SIG-M5 (cell line): ENCODE measurements at regions not wholly inside any gene's neighbourhood (a gene's known extent, or its start where the extent isn't known, plus 50 kb on each side); places are given as distances from the start of the nearest gene placed in this dataset.

ENCODE experiments used
- DNase-seq: peaks from one replicate; lab custom pipeline; 2025; lab: John Stamatoyannopoulos, UW

- no peak for DNase-seq
Measured at GRCh38 chr5:143664623-143665022, 147.3 kb upstream of the HMHB1 start.

DNA sequence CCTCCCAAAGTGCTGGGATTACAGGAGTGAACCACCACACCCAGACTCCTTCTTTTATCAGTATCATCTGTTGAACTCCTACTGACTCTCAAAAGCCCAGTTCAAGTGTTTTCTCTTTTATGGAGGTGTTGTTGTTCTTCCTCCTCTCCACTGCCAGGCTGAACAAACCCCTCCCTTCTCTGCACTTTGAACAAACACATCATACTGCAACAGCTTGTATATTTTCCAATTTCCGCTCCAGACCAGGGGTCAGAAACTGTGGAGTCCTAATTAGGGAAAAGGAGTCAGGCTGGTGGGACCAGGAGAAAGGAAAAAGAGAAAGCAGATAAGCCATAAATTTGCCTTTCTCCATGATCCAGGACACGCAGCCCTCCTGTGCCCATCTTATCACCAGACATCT lies 148.1 kb upstream of the HMHB1 start:
- DNase-seq = no peak

GRCh38 chr5:143662020-143662419 lies 149.9 kb upstream of the HMHB1 start:
- DNase-seq = no peak

- DNase-seq = no peak
Measured at GRCh38 chr5:143660625-143661024, 151.3 kb upstream of the HMHB1 start.

DNA sequence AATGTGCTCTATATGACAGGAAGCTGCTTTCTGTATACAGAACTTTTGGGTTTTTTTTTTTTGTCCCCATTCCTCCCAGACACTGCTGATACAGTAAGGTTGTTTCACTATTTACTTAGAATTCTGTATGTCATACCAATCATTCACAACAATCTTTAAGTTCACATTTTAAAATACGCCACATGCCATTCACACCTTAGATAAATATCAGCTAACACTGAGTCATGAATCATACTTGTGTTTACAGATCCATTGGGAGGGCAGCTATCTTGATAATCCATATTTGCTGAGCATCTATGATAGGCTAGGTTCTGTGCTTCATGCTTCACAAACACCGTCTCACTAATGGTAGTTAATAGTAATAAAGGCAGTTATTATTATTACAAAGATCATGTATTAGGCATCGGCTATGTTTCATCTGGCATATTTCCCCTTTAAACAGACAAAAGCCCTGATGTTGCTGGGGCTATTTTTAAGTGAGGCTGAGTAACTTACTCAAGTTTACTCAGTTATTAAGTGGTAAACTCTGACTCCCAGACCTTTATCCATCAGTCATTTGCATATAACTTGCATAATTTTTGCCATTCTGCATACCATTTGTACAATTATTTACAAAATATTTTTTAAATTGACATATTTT lies 152.2 kb upstream of the HMHB1 start:
- DNase-seq = no peak

- no peak for DNase-seq
Measured at GRCh38 chr5:143658956-143659355, 153.0 kb upstream of the HMHB1 start.

GRCh38 chr5:143657647-143658285 lies 154.2 kb upstream of the HMHB1 start:
- DNase-seq = no peak

- DNase-seq = no peak
Measured at GRCh38 chr5:143653766-143654282, 158.1 kb upstream of the HMHB1 start.

- DNase-seq = no peak
Measured at GRCh38 chr5:143653256-143653655, 158.7 kb upstream of the HMHB1 start.

DNA sequence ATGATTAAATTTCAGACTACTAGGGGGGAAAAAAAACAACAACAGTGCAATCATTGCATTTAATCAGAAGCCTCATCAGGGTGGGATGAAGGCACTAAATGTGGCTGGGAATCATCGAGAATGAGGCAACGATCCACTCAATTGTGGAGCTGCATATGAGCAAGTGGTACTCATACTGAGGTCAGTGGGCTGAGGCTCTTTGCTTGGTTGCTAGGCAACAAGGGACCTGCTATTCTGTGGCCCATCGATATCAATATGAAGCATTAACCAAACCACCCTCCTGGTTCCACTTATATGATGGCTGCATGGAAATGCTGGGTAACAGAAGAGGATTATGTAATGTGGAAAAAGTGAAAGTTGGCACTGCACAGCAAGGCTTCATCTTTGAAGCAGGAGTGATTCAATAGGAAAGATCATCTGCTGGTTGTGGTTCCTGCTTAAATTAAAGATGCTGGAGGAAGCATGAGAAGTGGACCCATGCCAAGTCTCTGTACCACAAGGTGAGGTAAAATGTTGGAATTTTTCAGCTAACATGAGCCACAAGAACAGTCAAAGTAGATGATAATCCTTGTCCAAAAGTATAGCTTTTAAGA lies 159.8 kb upstream of the HMHB1 start:
- no peak for DNase-seq

- DNase-seq = no peak
Measured at GRCh38 chr5:143649937-143650621, 161.9 kb upstream of the HMHB1 start.

GRCh38 chr5:143648696-143649095 lies 163.3 kb upstream of the HMHB1 start:
- no peak for DNase-seq

GRCh38 chr5:143646961-143647360 lies 165.0 kb upstream of the HMHB1 start:
- no peak for DNase-seq

DNA sequence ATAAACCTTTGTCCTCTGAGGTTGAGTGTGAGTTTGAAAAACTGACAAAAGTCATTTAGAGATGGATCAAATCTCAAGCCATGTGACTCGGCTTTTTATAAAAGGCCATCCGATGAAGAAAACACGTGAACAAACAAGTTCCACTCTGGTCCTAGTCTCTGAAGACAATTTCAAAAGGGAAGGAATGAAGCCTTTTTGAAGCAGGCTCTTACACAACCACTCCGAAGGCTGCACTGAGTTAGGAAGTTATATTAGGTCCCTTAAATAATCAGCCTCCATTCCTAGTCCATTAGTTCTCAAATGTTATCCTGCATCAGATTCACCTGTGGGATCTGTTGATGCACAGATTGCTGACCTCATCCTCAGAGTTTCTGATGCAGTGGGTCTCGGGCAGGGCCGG lies 166.6 kb upstream of the HMHB1 start:
- DNase-seq = no peak

DNA sequence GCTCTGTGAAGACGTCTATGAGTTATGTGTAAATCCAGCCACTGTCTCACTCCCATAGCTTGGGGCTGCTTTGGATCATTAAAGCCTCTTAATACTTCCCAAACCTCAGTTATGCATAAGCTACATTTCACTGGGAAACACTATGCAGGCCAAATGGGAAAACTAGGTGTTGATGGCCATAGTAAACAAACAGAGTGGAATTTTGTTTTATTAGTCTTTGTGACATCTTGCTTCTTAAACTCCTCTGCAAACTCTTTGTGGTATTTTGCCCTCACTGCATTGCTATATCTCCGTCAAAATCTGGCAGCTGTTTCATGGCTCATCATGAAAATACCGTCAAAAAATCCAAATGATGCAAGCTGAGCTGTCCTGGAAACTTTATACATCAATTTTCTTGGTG lies 167.2 kb upstream of the HMHB1 start:
- no peak for DNase-seq

GRCh38 chr5:143642791-143643190 lies 169.2 kb upstream of the HMHB1 start:
- DNase-seq = no peak

DNA sequence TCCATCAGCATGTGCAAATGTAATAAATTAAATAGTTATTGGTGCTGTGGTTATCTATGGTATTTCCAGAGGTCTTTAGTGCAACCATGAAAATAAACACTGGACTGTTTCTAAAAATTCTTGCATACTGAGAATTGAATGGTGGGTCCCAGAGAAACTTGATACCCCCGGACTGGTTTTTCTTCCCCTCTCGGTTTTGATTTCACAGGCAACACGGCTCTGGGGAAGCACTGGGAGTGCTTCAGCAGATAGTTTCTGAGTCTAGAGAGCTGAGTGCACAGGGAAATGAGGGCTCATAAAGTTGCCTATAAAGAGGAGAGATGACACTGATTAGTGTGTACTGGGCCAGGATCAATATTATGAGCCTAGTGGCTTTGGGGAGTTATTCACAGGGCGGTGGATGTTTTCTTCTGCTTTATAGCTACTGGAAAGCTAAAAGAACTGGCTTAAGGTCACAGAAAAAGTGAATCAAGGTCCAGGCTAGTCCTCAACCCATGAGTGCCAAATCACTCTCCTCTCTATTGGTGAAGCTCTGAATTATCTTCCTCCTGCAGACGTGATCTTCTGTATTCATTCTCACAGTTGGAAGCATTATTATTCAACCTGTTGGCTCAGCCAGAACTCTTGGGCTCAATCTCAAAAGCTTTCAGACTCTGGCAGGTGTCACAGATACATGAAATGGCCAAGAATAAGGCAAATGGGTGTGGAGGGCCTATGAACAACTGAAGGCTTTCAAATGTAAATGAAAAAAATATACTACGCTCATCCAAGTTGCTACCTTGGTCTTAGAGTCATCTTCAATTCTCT lies 170.2 kb upstream of the HMHB1 start:
- no peak for DNase-seq

DNA sequence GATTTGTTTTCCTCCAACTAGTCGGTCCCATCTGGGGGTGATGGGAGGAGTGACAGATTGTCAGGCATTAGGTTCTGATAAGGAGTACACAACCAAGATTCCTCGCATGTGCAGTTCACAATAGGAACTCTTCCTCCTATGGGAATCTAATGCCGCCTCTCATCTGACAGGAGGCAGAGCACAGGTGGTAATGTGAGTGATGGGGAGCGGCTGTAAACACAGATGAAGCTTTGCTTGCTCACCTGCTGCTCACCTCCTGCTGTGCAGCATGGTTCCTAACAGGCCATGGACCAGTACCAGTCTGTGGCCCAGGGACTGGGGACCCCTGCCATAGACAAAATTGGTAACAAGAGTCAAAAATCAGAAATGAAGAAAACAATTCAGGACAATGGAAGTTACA lies 173.3 kb upstream of the HMHB1 start:
- no peak for DNase-seq

DNA sequence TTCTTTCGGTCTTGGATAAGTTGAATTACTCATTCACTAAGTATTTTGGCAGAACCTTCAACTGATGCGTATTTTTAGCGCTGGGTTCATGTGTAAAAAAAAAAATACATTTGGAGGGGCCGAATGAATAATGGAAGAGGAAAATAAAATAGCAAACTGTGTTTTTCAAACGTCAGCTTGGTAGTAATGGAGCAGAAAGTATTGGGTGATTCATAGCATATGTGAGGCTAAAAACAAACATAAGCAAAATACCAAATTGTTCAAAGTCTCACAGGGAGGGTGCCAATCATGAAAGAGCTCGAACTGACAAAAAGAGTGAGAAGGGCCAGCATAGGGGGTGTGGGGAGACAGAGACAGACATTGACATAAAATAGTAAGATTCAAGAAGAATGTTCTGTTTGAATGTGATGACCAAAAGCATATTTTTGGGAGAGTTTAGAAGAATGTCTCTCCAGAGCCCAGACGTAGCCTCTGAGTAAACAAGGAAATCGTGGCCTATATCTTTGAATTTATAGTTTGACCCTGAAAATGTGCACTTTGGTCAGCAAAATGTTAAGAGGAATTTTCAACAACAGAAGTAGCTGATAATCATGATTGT lies 174.9 kb upstream of the HMHB1 start:
- DNase-seq = no peak

DNA sequence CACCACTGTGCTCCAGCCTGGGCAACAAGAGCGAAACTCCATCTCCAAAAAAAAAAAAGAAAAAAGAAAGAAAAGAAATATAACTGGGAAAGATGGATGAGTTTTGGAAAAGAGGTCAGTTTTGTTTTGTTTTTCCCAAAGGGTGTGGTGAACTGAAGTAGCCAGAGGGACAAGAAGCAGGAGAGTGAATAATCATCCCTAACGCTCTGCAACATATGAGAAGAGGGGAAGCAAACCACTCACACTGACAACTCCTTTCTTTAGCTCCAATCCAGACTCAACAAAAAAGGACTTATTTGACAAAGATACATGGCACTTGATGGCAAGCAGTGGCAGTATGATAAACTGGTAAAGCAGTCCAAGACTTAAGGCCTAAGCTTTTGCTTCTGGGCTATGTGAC lies 176.1 kb upstream of the HMHB1 start:
- DNase-seq = no peak

DNA sequence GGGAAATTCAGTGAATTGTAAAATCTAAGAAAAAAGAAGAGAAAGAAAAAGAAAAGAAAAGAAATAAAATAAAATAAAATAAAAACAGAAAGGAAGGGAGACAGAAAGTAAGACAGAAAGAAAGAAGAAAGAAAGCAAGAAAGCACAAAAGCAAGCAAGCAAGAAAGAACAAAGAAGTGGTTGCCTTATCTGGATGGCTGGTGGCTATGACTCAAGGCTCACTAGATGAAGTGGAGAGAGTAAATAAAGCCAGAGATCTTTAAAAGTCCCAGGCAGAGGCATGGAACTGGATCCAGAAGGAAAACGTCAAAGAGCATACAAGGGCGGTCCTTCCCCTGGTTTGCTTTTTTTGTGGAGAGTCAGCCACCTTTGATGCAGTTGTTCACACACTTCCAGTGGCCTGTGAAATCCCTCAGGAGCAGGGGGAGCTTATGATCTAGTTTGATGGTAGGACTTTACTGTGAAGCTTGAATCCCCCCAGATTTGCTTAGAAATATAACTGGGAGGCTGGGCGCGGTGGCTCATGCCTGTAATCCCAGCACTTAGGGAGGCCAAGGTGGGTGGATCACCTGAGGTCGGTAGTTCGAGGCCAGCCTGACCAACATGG lies 176.7 kb upstream of the HMHB1 start:
- no peak for DNase-seq
